Stomach (tissue), 4 donors: ENCODE measurements at regions not wholly inside any gene's neighbourhood (a gene's known extent, or its start where the extent isn't known, plus 50 kb on each side); places are given as distances from the start of the nearest gene placed in this dataset.

Source experiments
- CTCF ChIP-seq, 7 experiments: fragments of 450-650 bp in 4 of 7; fragments of 200-600 bp in 3 of 7; sonication (generic) in 3 of 7; IDR thresholded peaks; one replicate each; pipeline ENCODE4 v1.5.1; 2016 to 2019; ENCODE audit warnings: antibody characterized with exemption in 7 of 7, control low read depth in 2 of 7, mild to moderate bottlenecking in 1 of 7
- EP300 ChIP-seq: sonication (generic); formaldehyde crosslinking; IDR thresholded peaks from one replicate; pipeline ENCODE4 v1.6.1; 2017; ENCODE audit warnings: antibody characterized with exemption
- POLR2A ChIP-seq, 4 donors: fragments of 450-650 bp; IDR thresholded peaks; one replicate each; pipeline ENCODE4 v1.6.1; 2016; ENCODE audit warnings: antibody characterized with exemption in 4 of 4, control low read depth in 2 of 4, mild to moderate bottlenecking in 1 of 4, moderate library complexity in 1 of 4

- no peak for TF ChIP-seq CTCF (IDR thresholded peaks at IDR 0.05)
- no peak for TF ChIP-seq EP300
- no peak for TF ChIP-seq POLR2A (IDR thresholded peaks at IDR 0.05)
Observed at GRCh38 chr1:224488806-224489499, 54.4 kb upstream of the WDR26 start.
